Renal cortex interstitium (tissue), 11 donors: ENCODE measurements at regions not wholly inside any gene's neighbourhood (a gene's known extent, or its start where the extent isn't known, plus 50 kb on each side); places are given as distances from the start of the nearest gene placed in this dataset.
A peak's percentile ranks its signal among the peaks of the same experiment; 100 is the strongest.

Experiments used
- DNase-seq, 11 donors: peaks; one replicate each; pipeline ENCODE4 v3.0.0-alpha.2; 2013; ENCODE audit warnings: low read depth in 9 of 11, low spot score in 4 of 11; ENCODE audit errors: extremely low read depth in 1 of 11

DNA sequence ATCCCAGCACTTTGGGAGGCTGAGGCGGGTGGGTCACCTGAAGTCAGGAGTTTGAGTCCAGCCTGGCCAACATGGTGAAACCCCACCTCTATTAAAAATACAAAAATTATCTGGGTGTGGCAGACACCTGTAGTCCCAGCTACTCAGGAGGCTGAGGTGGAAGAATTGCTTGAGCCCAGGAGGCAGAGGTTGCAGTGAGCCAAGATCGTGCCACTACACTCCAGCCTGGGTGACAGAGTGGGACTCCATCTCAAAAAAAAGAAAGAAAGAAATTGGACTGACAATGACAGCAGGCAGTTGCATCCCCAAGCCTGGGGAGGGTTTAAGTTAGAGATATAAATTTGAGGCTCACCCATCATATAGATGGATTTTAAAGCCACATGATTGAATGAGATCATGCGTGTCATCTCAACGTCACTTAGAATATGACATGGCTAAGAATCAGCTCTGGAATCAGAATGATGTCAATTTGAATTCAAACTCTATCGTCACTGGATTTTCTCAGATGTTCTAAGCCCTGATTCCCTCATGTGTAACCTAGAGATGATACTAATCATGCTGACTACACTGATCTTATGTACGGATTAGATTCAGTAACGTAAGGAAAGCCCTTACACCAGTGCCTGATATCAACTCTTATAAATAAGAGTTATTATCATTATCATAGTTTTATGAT, 534.0 kb upstream of the JARID2 start:
- DNase-seq: no peak

DNA sequence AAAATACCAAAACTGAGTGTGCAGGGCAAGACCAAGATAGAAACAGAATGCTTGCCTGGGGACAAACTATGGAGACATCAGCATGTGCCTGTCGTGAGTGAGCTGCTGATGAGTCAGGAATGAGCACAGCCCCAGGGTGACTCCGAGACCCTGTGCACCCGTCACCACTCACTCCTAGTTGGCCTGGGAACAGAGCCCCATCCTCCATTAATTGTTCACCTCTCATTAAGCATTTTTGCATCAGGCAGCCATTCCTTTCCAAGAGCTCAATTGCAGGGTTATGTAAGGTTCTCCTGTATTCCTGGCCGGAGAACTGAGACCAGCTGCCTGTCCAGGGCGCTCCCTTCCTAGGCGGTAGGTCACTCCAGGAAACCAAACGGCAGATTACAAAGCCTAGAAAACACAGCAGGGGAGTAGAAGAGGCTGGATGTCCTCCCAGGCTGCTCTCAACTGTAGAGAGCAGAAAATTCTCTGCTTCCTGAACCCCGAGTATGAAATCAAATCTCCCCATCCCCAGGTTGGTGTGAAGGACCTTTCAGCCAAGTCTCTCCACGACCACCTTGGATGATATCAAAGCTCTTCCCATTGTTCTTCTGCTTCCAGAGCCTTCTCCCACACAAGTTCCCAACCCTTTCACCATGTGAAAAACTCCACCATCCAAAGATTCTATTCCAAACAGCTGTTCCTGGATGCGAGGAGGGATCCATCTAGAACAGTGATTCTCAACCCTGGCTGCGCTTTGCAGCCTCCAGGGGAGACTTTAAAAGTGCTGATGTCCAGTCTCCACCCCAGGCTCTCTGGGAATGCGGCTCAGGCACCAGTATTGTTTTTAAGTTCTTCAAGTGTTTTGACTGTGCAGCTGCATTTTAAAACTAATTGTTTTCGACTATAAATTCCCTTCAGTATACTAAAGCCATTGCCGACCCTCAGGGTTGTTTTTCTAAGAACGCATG, 532.6 kb upstream of the JARID2 start:
- no peak for DNase-seq

DNA sequence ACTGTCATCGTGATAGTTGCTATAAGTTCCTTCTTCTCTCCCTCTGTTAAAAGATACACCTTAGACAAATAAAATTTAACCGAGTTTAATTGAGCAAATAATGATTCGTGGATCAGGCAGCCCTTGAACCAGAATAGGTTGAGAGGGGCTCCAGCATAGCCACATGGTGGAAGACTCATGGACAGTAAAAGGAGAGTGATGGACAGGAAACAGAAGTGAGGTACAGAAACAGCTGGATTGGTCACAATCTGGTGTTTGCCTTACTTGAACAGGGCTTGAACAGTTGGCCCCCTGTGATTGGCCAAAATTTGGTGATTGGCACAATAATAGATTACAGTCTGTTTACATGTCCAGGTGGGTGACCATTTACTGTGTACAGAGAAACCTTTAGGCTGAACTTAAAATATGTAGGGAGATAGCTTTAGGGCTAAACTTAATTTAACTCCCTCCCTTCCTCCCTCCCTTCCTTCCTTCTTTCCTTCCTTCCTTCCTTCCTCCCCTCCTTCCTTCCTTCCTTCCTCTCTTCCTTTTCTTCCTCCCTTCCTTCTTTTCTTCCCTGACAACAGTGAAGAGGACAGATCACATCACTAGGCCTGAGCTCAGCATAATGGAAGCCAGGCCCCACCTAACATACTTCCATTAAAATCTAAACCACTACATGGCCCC, 531.8 kb upstream of the JARID2 start:
- no peak for DNase-seq

DNA sequence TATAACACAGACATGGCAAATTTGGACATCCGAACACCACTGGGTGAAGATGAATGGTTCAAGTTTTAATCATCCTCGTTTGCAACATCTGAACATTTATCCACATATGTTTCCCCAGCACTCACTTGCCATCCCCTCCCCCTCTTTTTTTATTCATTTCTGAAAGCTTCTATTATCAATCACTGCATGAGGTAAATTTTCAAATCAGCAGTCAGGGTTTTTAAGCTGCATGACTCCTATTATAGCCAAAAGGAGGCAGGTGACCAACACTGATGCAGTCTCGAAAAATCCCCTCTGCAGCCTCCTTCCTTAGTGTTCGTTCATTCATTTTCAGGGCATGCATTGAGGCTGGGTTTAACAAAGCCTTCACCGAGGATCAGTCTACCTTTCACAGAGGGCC, 530.8 kb upstream of the JARID2 start:
- no peak for DNase-seq

DNA sequence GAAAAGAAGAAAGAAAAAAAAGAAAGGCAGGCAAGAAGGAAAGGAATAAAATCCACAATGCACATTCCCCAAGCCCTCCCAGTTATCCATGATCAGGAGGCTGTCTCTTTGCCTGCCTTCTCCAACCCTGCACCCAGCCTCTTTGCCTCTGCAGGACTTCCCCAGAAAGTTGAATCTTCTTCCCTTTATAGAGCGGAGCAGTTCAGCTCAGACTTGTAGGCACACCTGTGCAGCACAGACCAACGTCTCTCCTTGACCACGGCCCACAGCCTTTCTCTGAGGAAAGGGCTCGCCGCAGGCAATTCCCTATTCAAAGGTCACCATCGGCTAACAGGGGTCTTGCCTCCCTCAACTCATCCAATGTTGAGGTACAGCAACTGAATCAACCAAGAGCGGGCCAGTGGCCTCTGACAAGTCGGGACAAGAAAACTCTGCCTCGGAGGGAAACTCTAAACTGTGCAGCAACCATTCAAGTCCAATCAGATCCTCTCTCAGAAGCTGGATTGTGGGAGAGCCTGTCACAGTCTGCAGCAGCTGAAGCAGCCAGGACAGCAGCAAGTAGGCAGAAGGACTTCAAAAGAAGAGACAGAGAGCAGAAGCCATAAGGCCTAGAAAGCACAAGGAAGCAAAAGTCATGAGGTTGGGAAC, 529.2 kb upstream of the JARID2 start:
- no peak for DNase-seq

DNA sequence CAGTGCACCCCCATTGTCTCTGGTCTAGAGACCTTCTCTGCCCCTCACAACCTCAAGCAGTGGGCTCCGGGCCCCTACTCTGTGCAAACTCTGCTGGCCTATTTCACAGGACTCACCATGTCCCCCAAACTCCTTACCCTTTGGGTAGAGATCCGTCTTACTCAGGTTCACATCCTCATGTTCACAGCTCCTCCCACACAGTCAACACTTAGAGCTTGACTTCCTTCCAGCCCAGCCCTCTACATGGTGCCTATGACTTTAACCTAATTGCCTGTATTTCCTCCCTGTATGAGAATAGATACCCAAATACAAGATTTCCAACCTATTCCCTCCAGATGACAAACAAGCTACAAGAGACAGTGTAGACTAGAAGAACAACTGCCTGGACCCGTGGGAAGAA, 528.6 kb upstream of the JARID2 start:
- no peak for DNase-seq

DNA sequence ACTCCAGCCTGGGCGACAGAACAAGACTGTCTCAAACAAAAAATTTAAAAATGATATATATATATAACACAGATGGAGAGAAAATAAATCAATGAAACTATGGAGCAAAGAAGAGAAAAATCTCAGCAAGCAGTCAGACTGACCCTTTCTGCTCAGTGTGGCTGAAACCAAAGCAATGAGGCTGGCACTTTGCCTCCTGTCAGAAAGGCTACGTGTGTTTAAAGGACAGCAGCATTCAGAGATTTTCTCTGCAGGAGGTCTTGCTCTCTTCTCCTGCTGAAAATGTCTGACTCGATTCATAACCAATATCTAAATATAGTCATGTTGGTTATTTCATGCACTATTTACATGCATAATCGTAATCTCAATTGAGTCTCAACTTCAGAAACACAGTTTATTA, 527.0 kb upstream of the JARID2 start:
- no peak for DNase-seq

DNA sequence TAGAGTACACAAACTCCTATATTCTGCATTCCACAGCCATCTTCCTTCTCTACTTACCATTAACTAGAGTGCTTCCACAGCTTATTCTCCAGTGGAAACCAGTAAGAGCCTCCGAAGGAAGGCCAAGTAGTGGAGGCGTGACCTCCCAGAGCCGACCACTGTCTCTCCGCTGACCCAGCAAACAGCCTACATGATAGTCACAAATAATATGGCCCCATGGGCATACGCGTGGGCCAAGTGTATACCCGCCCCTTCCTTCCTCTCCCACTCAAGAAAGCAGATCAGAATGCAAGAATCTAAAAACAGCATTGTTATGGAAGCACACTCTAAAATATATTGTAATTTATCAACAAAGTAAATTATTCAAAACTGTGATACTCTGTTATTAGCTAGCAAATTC, 526.6 kb upstream of the JARID2 start:
- no peak for DNase-seq

DNA sequence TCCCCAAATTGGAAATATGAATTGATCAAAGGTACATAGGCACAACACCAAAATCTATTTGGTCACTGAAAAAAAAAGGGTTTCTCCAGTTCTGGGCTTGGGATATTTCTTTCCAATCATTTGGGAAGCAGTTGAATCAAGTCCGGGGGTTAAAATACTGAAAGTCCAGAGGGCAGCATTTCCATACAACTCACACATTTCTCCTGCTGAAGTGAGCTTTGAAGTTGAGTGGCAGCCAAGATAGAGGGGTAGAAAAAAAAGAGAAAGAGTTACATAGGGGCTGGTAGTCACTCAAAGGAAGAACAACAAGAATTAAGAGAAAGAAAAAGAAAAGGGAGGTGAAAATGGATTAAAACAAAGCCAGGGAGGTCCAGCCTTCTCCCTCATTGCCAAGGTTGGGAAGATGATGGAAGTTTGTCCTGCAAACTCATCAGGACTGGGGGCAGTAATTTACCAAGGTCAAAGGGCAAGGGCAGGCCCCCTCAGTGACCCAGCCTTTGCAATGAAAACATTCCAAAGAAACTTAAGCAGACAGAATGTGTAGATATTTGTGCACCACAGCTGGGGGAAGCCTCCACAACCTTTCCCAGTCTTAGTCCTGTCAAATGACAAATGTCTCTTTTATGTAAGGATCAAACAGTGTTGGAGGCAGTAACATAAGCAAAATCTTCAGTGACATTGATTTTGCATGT, 525.3 kb upstream of the JARID2 start:
- DNase-seq: no peak

DNA sequence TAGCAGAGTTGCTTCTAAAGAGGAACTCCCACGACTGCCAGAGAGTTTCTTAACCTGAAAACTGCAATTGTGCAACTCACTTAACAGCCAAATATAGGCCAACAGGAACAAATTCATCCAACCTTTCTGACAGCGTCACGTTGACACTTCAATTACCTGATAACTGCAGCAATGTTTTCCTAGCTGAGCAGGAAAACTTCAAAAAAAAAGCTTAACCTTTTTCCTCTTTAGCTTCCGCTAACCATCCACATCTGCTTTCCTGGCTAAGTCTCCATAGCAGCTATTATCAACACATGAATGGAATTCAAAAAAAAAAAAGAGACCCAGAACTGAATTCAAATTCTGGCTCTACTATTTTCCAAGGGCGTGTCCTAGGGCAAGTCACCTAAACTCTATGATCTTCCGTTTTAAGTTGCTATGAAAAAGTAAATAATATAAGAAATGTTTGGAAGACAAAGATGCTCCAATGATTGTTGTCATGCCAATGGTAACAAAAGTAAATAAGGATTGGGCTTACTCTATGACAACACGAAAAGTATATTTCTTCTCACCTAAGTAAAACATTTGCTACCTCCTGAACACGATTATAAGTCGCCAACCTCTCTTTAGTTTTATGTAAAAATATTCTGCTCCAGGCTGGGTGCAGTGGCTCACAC, 524.6 kb upstream of the JARID2 start:
- DNase-seq: peak in 3 of 11 donors; percentile 26 to 43 (median 36)

DNA sequence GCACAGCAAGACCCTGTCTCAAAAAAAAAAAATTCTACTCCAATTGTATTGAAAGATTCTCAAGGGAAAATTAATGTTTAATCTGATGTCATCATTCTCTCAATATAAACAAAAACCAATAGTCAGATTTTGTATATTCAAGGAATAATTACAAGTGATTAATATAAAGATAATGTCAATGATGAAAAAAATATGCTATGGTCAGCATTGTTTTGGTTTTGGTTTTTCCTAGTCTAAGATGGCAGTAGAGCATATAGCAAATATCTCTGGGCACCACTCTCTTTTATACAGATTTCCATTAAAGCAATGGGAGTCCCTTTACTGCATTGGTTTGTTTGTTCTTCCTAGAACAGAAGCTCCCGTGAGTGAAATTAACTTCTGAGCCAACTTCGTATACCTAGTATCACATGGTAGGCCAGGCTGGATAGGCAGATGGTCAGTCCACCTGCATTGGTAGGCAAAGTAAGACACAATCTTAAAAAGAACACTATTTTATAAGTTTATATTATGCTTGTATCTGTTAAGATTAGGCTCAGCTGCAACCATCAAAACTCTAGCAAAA, 523.8 kb upstream of the JARID2 start:
- DNase-seq: no peak

DNA sequence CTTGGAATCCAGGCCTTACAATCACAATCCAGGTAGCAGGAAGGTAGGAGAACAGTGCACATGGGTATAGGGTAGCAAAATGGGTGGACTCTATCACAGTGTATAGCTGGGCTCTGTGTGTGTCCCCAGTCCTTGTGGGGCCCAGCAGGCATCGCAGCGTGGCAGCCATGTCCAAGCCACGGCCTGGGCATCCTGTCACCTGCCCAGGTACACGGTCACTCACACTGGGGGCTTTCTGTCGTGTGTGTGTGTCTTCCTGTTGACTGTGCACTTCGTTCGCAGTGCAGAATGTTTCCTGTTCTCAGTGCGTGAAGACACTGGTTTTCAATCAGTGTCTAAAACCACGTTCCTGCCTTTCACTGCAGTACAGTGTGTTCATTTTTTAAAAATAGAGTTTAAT, 523.2 kb upstream of the JARID2 start:
- DNase-seq: no peak

DNA sequence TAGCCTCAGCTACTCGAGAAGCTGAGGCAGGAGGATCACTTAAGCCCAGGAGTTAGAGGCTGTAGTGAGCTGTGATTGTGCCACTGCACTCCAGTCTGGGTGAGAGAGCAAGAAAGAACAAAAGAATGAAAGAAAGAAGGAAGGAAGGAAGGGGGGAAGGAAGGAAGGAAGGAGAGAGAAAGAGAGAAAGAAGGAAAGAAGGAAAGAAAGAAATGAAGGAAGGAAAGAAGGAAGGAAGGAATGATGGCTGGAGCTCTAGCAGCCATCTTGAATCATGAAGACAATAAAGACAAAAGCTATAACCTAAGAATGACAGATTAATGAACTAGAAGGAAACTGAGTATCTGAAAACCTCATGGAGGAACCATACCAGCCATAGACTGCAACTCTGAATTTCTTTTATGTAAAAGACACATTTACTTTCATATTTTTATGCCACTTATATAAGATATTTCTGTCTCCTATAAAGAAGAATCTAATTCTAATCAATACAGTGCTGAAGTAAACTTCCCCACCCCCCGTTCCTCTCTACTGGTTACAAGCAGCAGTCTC, 522.3 kb upstream of the JARID2 start:
- no peak for DNase-seq

DNA sequence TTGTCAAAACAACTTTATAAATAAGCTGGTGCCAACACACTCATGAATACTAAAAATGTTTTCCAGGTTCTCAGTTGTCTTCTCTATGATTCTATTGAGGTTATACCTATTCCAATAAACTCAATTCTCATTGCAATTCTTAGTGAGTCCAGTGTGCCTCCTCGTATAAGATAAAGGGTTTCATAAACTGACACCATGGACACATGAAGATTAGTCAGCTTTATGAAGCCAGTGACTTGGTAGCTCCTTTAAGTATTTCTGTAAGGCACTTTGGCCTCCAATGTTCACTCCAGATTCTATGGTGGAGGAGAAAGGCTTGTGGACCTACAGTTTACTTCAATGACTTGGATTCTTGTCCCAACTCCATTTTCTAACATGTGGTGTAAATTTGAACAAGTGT, 521.3 kb upstream of the JARID2 start:
- DNase-seq: no peak

DNA sequence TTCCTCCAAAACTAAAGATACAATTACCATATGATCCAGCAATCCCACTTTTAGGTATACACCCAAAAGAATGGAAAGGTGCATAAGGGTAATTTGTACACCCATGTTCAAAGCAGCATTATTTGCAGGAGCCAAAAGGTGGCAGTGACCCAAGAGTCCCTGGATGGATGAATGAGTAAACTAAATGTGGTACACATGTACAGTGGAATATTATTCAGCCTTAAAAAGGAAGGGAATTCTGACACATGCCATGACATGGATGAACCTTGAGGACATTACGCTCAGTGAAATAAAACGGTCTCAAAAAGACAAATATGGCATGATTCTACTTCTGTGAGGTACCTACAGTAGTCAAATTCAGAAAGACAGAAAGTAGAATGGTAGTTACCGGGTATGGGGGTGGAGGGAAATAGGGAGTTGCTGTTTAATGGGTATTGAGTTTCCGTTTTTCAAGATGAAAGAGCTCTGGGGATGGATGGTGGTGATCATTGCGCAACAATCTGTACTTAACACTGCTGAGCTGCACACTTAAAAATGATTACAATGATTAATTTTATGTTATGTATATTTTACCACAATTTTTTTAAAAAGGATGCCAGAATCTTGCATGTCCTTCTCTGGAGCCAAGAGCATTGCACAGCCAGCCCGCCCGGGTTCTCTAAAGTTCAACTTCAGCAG, 518.9 kb upstream of the JARID2 start:
- DNase-seq: no peak

DNA sequence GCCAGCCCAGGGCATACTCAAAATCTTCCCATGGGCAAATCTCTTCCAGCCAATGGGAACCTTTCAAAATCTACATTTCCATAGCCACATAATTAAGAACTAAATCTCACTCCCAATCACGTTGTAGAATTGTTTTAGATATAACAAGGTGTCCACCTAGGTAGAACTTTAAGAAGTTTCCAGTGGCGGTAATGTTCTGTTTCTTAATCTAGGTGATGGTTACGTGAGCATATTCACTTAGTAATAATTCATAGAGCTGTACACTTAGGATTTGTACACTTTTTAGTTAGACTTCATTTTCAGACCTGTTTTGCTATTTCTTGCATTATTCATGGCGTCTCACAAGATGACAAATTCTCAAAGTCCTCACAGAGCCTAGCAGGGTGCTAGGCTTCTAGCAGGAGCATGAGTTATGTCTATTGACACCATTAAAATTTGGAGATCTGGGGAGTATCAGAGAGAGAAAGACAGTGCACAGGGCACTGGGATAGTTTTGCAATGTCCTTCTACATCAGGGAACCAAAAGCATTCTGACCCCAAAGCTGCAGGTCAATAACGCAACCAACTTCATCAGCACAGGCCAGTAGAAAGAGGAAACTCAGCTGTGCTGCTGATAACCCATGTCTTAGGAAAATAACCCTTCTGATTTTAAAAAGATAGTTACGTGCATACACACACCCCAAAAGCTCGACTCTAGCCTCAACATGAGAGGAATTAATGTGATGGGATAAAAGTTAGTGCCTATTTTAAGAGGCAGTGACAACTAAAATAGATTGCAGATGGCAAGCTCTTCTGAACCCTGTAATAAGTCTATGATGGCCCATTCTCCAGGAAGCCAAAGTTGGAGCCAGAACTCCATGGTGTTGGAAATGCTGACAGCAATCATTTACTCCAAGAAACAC, 518.1 kb upstream of the JARID2 start:
- DNase-seq: no peak
